Retinal pigment epithelial cell (primary cell): ENCODE measurements at regions not wholly inside any gene's neighbourhood (a gene's known extent, or its start where the extent isn't known, plus 50 kb on each side); places are given as distances from the start of the nearest gene placed in this dataset.

Experiments used
- DNase-seq: peaks from one replicate; pipeline ENCODE4 v3.0.0-alpha.2; 2010; ENCODE audit warnings: low read depth
- H3K4me3 ChIP-seq: 2 replicates; pipeline ENCODE4 v1.5.1; 2011; ENCODE audit warnings: mild to moderate bottlenecking, low read length, control low read depth, moderate library complexity
- TF ChIP-seq, protein P1 (sequence below): conservative IDR thresholded peaks from 2 replicates; pipeline ENCODE4 v1.5.1; 2011; ENCODE audit warnings: low read depth, low read length, control low read depth, inconsistent platforms

- no peak for DNase-seq
- H3K4me3 ChIP-seq = no peak overlapping the region
- TF ChIP-seq, protein P1, sequence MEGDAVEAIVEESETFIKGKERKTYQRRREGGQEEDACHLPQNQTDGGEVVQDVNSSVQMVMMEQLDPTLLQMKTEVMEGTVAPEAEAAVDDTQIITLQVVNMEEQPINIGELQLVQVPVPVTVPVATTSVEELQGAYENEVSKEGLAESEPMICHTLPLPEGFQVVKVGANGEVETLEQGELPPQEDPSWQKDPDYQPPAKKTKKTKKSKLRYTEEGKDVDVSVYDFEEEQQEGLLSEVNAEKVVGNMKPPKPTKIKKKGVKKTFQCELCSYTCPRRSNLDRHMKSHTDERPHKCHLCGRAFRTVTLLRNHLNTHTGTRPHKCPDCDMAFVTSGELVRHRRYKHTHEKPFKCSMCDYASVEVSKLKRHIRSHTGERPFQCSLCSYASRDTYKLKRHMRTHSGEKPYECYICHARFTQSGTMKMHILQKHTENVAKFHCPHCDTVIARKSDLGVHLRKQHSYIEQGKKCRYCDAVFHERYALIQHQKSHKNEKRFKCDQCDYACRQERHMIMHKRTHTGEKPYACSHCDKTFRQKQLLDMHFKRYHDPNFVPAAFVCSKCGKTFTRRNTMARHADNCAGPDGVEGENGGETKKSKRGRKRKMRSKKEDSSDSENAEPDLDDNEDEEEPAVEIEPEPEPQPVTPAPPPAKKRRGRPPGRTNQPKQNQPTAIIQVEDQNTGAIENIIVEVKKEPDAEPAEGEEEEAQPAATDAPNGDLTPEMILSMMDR = no peak
Observed at GRCh38 chr6:1240766-1241318, 71.1 kb upstream of the FOXQ1 start.

DNA sequence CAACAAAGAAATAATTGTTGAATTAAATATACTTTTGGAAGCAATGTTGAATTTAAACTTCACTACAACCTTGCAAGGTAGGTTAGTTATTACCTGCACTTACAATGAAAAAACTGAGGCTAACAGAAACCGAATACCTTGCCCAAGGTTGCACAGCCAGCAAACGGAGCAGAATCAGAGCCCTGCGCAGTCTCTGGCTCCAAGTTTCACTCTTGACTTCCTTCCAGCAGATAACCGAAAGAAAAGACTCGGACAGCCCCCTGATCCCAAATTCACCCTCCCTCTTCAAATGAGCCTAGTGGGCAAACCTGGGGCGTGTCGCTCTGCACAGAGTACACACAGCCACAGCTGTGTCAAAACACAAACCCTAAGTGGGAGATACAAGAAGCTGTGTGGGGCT is 72.1 kb upstream of the FOXQ1 start:
- no peak overlapping the region for H3K4me3 ChIP-seq
- TF ChIP-seq, protein P1 = no peak
- DNase-seq = no peak

GRCh38 chr6:1238040-1238439 is 73.9 kb upstream of the FOXQ1 start:
- TF ChIP-seq, protein P1 = no peak
- DNase-seq = no peak

GRCh38 chr6:1237636-1238035 is 74.3 kb upstream of the FOXQ1 start:
- H3K4me3 ChIP-seq = no peak overlapping the region
- TF ChIP-seq, protein P1 = no peak
- DNase-seq = no peak

More at GRCh38 chr6:1238040-1238439, 73.9 kb upstream of the FOXQ1 start:
- H3K4me3 ChIP-seq = no peak overlapping the region

GRCh38 chr6:1235825-1236224 is 76.1 kb upstream of the FOXQ1 start:
- no peak overlapping the region for H3K4me3 ChIP-seq
- TF ChIP-seq, protein P1 = no peak
- DNase-seq = no peak

- no peak for DNase-seq
- H3K4me3 ChIP-seq = no peak overlapping the region
- TF ChIP-seq, protein P1 = no peak
Observed at GRCh38 chr6:1233924-1234323, 78.0 kb upstream of the FOXQ1 start.

- TF ChIP-seq, protein P1 = no peak
- DNase-seq = no peak
- H3K4me3 ChIP-seq = no peak overlapping the region
Observed at GRCh38 chr6:1232578-1232977, 79.3 kb upstream of the FOXQ1 start.
